HL-60 (cell line): ENCODE measurements at regions not wholly inside any gene's neighbourhood (a gene's known extent, or its start where the extent isn't known, plus 50 kb on each side); places are given as distances from the start of the nearest gene placed in this dataset.
"Not testable (repeated sequence)": the region's sequence is repeated elsewhere in the genome, so short reads cannot be mapped to it uniquely, and the experiment has no call there.

ENCODE experiments used
- DNase-seq, 2 experiments: peaks; one replicate each; pipeline ENCODE4 v3.0.0-alpha.2; 2010 to 2020; ENCODE audit warnings: low read depth in 1 of 2, low spot score in 1 of 2
- H3K27ac ChIP-seq: fragments of 250-450 bp; sonication (Bioruptor Pico); replicated peaks from 2 replicates; pipeline ENCODE4 v1.5.1; 2020; ENCODE audit warnings: mild to moderate bottlenecking, moderate library complexity
- H3K27me3 ChIP-seq: fragments of 250-450 bp; sonication (Bioruptor Pico); 2 replicates; pipeline ENCODE4 v1.5.1; 2021; ENCODE audit warnings: mild to moderate bottlenecking, moderate library complexity; ENCODE audit not compliant: insufficient read depth, poor library complexity, severe bottlenecking
- H3K4me3 ChIP-seq: replicated peaks from 2 replicates; pipeline ENCODE4 v1.5.1; 2011; ENCODE audit warnings: mild to moderate bottlenecking, control low read depth, low read length; ENCODE audit not compliant: insufficient read depth
- GABPA ChIP-seq: IDR thresholded peaks from 2 replicates; pipeline ENCODE4 v1.6.1; 2012; ENCODE audit warnings: low read depth
- POLR2AphosphoS5 ChIP-seq: IDR thresholded peaks from 2 replicates; pipeline ENCODE4 v1.6.1; 2012; ENCODE audit warnings: low read depth
- SPI1 ChIP-seq: IDR thresholded peaks from 2 replicates; pipeline ENCODE4 v1.6.1; 2012; ENCODE audit warnings: low read depth, mild to moderate bottlenecking, borderline replicate concordance
- TF ChIP-seq, protein P1 (sequence below): IDR thresholded peaks from 2 replicates; pipeline ENCODE4 v1.6.1; 2012; ENCODE audit warnings: low read depth; ENCODE audit not compliant: insufficient replicate concordance
- TF ChIP-seq, protein P2 (sequence below): IDR thresholded peaks from one replicate; pipeline ENCODE4 v1.5.1; 2011; ENCODE audit warnings: low read length, control low read depth, inconsistent platforms; ENCODE audit not compliant: insufficient read depth

DNA sequence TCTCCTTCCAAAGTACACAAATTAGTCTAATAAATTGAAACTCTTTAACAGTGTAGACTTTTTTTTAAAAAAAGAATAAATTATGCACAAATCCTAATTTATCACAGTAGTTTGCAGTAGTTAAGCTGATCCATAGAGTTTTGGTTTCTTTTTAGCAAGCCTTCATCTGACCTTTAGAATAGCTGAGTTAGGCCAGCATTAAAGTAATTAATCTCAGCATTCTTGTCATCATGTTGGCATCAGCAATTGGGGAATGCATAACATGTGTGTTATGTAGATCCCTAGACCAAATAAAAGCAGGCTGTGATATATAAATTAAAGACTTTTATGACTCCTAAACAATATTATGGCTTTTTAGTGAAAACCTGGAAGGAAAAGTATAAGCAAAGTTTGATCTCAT, 426.5 kb upstream of the PABPC4L start:
- Histone ChIP-seq H3K27ac (no peak overlapping the region), H3K27me3 (no peaks in the 10 kb centered on the region), H3K4me3 (no peak overlapping the region)
- DNase-seq, result no peak
- TF ChIP-seq SPI1 (no peak), POLR2AphosphoS5 (no peak), GABPA (no peak)
- TF ChIP-seq, protein P1, sequence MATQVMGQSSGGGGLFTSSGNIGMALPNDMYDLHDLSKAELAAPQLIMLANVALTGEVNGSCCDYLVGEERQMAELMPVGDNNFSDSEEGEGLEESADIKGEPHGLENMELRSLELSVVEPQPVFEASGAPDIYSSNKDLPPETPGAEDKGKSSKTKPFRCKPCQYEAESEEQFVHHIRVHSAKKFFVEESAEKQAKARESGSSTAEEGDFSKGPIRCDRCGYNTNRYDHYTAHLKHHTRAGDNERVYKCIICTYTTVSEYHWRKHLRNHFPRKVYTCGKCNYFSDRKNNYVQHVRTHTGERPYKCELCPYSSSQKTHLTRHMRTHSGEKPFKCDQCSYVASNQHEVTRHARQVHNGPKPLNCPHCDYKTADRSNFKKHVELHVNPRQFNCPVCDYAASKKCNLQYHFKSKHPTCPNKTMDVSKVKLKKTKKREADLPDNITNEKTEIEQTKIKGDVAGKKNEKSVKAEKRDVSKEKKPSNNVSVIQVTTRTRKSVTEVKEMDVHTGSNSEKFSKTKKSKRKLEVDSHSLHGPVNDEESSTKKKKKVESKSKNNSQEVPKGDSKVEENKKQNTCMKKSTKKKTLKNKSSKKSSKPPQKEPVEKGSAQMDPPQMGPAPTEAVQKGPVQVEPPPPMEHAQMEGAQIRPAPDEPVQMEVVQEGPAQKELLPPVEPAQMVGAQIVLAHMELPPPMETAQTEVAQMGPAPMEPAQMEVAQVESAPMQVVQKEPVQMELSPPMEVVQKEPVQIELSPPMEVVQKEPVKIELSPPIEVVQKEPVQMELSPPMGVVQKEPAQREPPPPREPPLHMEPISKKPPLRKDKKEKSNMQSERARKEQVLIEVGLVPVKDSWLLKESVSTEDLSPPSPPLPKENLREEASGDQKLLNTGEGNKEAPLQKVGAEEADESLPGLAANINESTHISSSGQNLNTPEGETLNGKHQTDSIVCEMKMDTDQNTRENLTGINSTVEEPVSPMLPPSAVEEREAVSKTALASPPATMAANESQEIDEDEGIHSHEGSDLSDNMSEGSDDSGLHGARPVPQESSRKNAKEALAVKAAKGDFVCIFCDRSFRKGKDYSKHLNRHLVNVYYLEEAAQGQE, result no peak
- TF ChIP-seq, protein P2, sequence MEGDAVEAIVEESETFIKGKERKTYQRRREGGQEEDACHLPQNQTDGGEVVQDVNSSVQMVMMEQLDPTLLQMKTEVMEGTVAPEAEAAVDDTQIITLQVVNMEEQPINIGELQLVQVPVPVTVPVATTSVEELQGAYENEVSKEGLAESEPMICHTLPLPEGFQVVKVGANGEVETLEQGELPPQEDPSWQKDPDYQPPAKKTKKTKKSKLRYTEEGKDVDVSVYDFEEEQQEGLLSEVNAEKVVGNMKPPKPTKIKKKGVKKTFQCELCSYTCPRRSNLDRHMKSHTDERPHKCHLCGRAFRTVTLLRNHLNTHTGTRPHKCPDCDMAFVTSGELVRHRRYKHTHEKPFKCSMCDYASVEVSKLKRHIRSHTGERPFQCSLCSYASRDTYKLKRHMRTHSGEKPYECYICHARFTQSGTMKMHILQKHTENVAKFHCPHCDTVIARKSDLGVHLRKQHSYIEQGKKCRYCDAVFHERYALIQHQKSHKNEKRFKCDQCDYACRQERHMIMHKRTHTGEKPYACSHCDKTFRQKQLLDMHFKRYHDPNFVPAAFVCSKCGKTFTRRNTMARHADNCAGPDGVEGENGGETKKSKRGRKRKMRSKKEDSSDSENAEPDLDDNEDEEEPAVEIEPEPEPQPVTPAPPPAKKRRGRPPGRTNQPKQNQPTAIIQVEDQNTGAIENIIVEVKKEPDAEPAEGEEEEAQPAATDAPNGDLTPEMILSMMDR, result no peak

DNA sequence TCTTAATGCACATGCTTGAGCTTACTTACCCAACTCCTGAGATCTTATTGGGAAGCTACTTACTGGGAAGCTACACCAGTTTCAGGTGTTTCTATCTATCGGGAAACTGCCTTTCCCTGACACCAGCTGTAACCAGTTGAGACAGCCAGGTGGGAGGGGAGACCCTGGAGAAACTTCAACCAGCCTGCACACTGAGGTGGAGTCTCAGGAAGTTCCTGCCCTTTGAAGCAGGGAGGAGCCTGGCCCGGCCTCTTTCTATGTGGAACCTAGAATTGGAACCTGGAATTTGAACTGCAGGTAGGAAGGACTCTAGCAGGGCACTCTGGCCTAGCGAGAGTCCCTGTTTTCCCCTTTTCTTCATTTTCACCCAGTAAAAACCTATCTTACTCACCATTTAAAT, 425.8 kb upstream of the PABPC4L start:
- TF ChIP-seq POLR2AphosphoS5 (no peak), SPI1 (no peak), GABPA (no peak)
- TF ChIP-seq, protein P2, result no peak
- TF ChIP-seq, protein P1, result no peak
- no peak for DNase-seq
- Histone ChIP-seq H3K27ac (no peak overlapping the region), H3K4me3 (no peak overlapping the region), H3K27me3 (no peaks in the 10 kb centered on the region)

DNA sequence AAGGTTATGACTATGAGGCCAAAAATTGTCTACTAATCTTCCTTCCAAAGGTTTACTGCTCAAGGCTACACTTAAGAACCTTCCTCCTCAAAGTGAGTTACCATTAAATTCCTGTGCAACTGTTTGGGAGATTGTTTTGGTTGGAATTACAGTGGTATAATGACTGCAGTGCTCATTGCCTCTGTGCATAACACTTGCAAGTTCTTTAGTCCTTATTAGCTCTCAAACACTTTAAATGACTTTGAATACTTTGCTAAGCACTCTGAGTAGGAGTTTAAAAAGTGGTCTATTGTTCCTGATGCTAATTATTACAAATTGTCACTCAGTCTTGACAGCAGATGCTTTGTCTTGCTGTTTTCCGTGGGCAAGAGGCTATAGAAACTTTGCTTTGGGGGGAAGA, 422.8 kb upstream of the PABPC4L start:
- Histone ChIP-seq H3K27me3 (no peaks in the 10 kb centered on the region), H3K4me3 (no peak overlapping the region), H3K27ac (no peak overlapping the region)
- DNase-seq, result no peak
- TF ChIP-seq, protein P1, result no peak
- TF ChIP-seq, protein P2, result no peak
- TF ChIP-seq SPI1, result no peak
- TF ChIP-seq POLR2AphosphoS5, result no peak
- no peak for TF ChIP-seq GABPA

DNA sequence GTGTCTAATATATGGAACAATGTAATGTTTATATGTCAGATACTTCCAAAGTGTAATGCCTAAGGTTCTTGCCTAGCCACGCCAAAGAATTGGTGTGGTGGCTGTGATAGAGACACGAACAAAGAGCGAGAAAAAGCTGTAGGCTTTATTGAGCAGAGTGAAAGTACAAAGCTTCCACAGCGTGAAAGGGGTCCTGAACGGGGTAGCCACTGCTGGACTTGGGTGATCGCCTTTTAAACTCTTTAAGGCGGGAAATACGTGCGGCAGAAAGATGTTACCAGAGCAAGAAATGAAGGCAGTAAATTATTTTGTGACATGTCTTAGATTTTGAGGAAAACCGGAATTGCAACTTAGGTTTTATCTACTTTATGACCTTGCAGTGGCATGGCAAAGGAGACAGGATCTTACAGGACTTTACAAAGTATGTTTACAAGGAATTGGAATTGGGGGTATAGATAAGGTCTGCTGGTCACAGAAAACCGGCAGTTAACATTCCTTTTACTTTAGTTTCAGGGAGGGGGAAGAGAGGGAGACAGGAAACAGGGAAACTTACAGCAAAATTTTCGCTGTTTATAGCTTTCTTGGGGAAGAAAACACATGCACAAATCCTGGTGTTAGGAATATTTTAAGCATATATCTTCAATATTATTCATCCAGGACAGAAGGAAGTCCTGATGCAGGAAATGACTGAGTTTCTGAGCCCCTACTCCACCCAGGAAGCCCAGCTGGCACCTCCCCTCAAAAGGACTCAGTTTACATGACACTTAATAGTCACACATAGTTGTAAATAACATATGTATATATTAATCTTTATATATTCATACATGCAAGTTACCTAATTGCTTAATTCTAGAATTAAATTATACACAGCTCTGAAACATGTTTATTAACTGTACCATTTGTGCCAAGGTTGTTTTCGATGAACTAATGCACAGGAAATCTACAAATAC, 421.3 kb upstream of the PABPC4L start:
- DNase-seq, H3K27ac ChIP-seq, H3K27me3 ChIP-seq, H3K4me3 ChIP-seq: not testable (repeated sequence)
